ENCODE measurements at regions not wholly inside any gene's neighbourhood (a gene's known extent, or its start where the extent isn't known, plus 50 kb on each side); places are given as distances from the start of the nearest gene placed in this dataset.

GRCh38 chr5:66367814-66368541 is 223.9 kb downstream of the SREK1 start:
- no peak for TF ChIP-seq CTCF (IDR thresholded peaks at IDR 0.05; ENCODE audit: low read depth, low read length, poor library complexity, severe bottlenecking)
- no peak for TF ChIP-seq EZH2phosphoT487 (IDR thresholded peaks at IDR 0.05; ENCODE audit: borderline replicate concordance, low read length)

All from DOHH2 (cell line).